SJSA1 (cell line): ENCODE measurements at regions not wholly inside any gene's neighbourhood (a gene's known extent, or its start where the extent isn't known, plus 50 kb on each side); places are given as distances from the start of the nearest gene placed in this dataset.
"Not testable (repeated sequence)": the region's sequence is repeated elsewhere in the genome, so short reads cannot be mapped to it uniquely, and the experiment has no call there.

Source experiments
- DNase-seq, 2 experiments: peaks; one replicate each; pipeline ENCODE4 v3.0.0-alpha.2; 2015 to 2020; ENCODE audit warnings: low spot score in 2 of 2, low read depth in 1 of 2
- H3K27ac ChIP-seq: fragments of 250-450 bp; sonication (Bioruptor Pico); 2 replicates; pipeline ENCODE4 v1.5.1; 2020; ENCODE audit warnings: mild to moderate bottlenecking, moderate library complexity
- H3K27me3 ChIP-seq: fragments of 250-450 bp; sonication (Bioruptor Pico); replicated peaks from 2 replicates; pipeline ENCODE4 v1.5.1; 2020; ENCODE audit warnings: mild to moderate bottlenecking, moderate library complexity
- H3K36me3 ChIP-seq: fragments of 250-450 bp; sonication (Bioruptor Pico); 2 replicates; pipeline ENCODE4 v1.5.1; 2020; ENCODE audit warnings: mild to moderate bottlenecking
- H3K4me1 ChIP-seq: fragments of 250-450 bp; sonication (Bioruptor Pico); replicated peaks from 2 replicates; pipeline ENCODE4 v1.6.1; 2021; ENCODE audit warnings: mild to moderate bottlenecking
- H3K4me3 ChIP-seq: fragments of 250-450 bp; sonication (Bioruptor Pico); 2 replicates; pipeline ENCODE4 v1.5.1; 2020; ENCODE audit warnings: mild to moderate bottlenecking
- H3K9me3 ChIP-seq: fragments of 250-450 bp; sonication (Bioruptor Pico); replicated peaks from 2 replicates; pipeline ENCODE4 v1.5.1; 2020; ENCODE audit warnings: mild to moderate bottlenecking

- Histone ChIP-seq H3K27me3 (no peaks in the 10 kb centered on the region), H3K4me1 (no peaks in the 10 kb centered on the region), H3K27ac (no peak overlapping the region), H3K36me3 (no peaks in the 10 kb centered on the region), H3K4me3 (no peak overlapping the region), H3K9me3 (no peaks in the 10 kb centered on the region)
- no peak for DNase-seq
Measured at GRCh38 chr7:112575864-112576263, 95.1 kb downstream of the LSMEM1 start.

- Histone ChIP-seq H3K27me3 (no peaks in the 10 kb centered on the region), H3K36me3 (no peaks in the 10 kb centered on the region), H3K4me1 (no peaks in the 10 kb centered on the region), H3K27ac (no peak overlapping the region), H3K9me3 (no peaks in the 10 kb centered on the region), H3K4me3 (no peak overlapping the region)
- no peak for DNase-seq
Measured at GRCh38 chr7:112579388-112579787, 98.6 kb downstream of the LSMEM1 start.

GRCh38 chr7:112580717-112581435, 100.1 kb downstream of the LSMEM1 start:
- H3K9me3 ChIP-seq, result no peaks in the 10 kb centered on the region
- H3K27me3 ChIP-seq, result no peaks in the 10 kb centered on the region; the same call in 1 of the 2 replicates
- H3K36me3 ChIP-seq, result no peaks in the 10 kb centered on the region
- H3K27ac ChIP-seq, result no peak overlapping the region
- DNase-seq, result no peak
- no peaks in the 10 kb centered on the region for H3K4me1 ChIP-seq
- no peak overlapping the region for H3K4me3 ChIP-seq

- Histone ChIP-seq H3K36me3 (no peaks in the 10 kb centered on the region), H3K27me3 (no peaks in the 10 kb centered on the region; the same call in 1 of the 2 replicates), H3K4me1 (no peaks in the 10 kb centered on the region), H3K9me3 (no peaks in the 10 kb centered on the region), H3K27ac (no peak overlapping the region), H3K4me3 (no peak overlapping the region)
- DNase-seq, result no peak
Measured at GRCh38 chr7:112581529-112581928, 100.7 kb downstream of the LSMEM1 start.

GRCh38 chr7:112584290-112584689, 103.5 kb downstream of the LSMEM1 start:
- H3K27ac ChIP-seq, result no peak overlapping the region
- no peaks in the 10 kb centered on the region for H3K9me3 ChIP-seq
- no peaks in the 10 kb centered on the region for H3K4me1 ChIP-seq
- no peaks in the 10 kb centered on the region; the same call in 1 of the 2 replicates for H3K27me3 ChIP-seq
- no peak for DNase-seq
- H3K4me3 ChIP-seq, result no peak overlapping the region
- H3K36me3 ChIP-seq, result no peaks in the 10 kb centered on the region

GRCh38 chr7:112587504-112587903, 106.7 kb downstream of the LSMEM1 start:
- no peaks in the 10 kb centered on the region for H3K36me3 ChIP-seq
- H3K27me3 ChIP-seq, result no peaks in the 10 kb centered on the region; the same call in 1 of the 2 replicates
- DNase-seq, result no peak
- no peaks in the 10 kb centered on the region for H3K9me3 ChIP-seq
- H3K4me1 ChIP-seq, result no peaks in the 10 kb centered on the region
- no peak overlapping the region for H3K27ac ChIP-seq
- H3K4me3 ChIP-seq, result no peak overlapping the region

GRCh38 chr7:112592565-112593263, 111.9 kb downstream of the LSMEM1 start:
- not testable (repeated sequence) for H3K36me3 ChIP-seq, H3K27ac ChIP-seq, H3K27me3 ChIP-seq, H3K4me1 ChIP-seq, H3K9me3 ChIP-seq, DNase-seq, H3K4me3 ChIP-seq

- no peaks in the 10 kb centered on the region; the same call in 1 of the 2 replicates for H3K27me3 ChIP-seq
- H3K4me3 ChIP-seq, result no peak overlapping the region
- DNase-seq, result no peak
- H3K4me1 ChIP-seq, result no peaks in the 10 kb centered on the region
- H3K9me3 ChIP-seq, result no peaks in the 10 kb centered on the region
- no peaks in the 10 kb centered on the region for H3K36me3 ChIP-seq
- H3K27ac ChIP-seq, result no peak overlapping the region
Measured at GRCh38 chr7:112594397-112594796, 113.6 kb downstream of the LSMEM1 start.

- H3K27me3 ChIP-seq, result no peaks in the 10 kb centered on the region; the same call in 1 of the 2 replicates
- H3K4me3 ChIP-seq, result no peak overlapping the region
- H3K36me3 ChIP-seq, result no peaks in the 10 kb centered on the region
- H3K27ac ChIP-seq, result no peak overlapping the region
- DNase-seq, result no peak
- no peaks in the 10 kb centered on the region for H3K4me1 ChIP-seq
- no peaks in the 10 kb centered on the region for H3K9me3 ChIP-seq
Measured at GRCh38 chr7:112596260-112596659, 115.5 kb downstream of the LSMEM1 start.

GRCh38 chr7:112596981-112597380, 116.2 kb downstream of the LSMEM1 start:
- no peak for DNase-seq
- Histone ChIP-seq H3K36me3 (no peaks in the 10 kb centered on the region), H3K27ac (no peak overlapping the region), H3K9me3 (no peaks in the 10 kb centered on the region), H3K4me1 (no peaks in the 10 kb centered on the region), H3K27me3 (no peaks in the 10 kb centered on the region; the same call in 1 of the 2 replicates), H3K4me3 (no peak overlapping the region)

- no peak overlapping the region for H3K27ac ChIP-seq
- no peaks in the 10 kb centered on the region for H3K36me3 ChIP-seq
- H3K27me3 ChIP-seq, result no peaks in the 10 kb centered on the region
- H3K4me1 ChIP-seq, result no peaks in the 10 kb centered on the region
- H3K4me3 ChIP-seq, result no peak overlapping the region
- no peak for DNase-seq
- H3K9me3 ChIP-seq, result no peaks in the 10 kb centered on the region
Measured at GRCh38 chr7:112603673-112604072, 122.9 kb downstream of the LSMEM1 start.

- no peak overlapping the region for H3K4me3 ChIP-seq
- no peaks in the 10 kb centered on the region for H3K4me1 ChIP-seq
- no peaks in the 10 kb centered on the region for H3K36me3 ChIP-seq
- DNase-seq, result no peak
- no peak overlapping the region for H3K27ac ChIP-seq
- 0 out of 2 replicates have a peak, but pooled peaks cover 4% of the 10 kb centered on the region for H3K27me3 ChIP-seq
- H3K9me3 ChIP-seq, result no peaks in the 10 kb centered on the region
Measured at GRCh38 chr7:112610636-112611035, 129.8 kb downstream of the LSMEM1 start.

GRCh38 chr7:112615701-112616100, 134.9 kb downstream of the LSMEM1 start:
- no peak for DNase-seq
- Histone ChIP-seq H3K27ac (no peak overlapping the region), H3K9me3 (no peaks in the 10 kb centered on the region), H3K27me3 (no peaks in the 10 kb centered on the region), H3K4me1 (no peaks in the 10 kb centered on the region), H3K4me3 (no peak overlapping the region), H3K36me3 (no peaks in the 10 kb centered on the region)

GRCh38 chr7:112616295-112616694, 135.5 kb downstream of the LSMEM1 start:
- H3K27me3 ChIP-seq, result no peaks in the 10 kb centered on the region
- no peaks in the 10 kb centered on the region for H3K36me3 ChIP-seq
- no peak overlapping the region for H3K27ac ChIP-seq

More at GRCh38 chr7:112616295-112616694, 135.5 kb downstream of the LSMEM1 start:
- Histone ChIP-seq H3K4me1 (no peaks in the 10 kb centered on the region), H3K4me3 (no peak overlapping the region), H3K9me3 (no peaks in the 10 kb centered on the region)
- no peak for DNase-seq
